Endodermal cell (in vitro differentiated cells): ENCODE measurements at regions not wholly inside any gene's neighbourhood (a gene's known extent, or its start where the extent isn't known, plus 50 kb on each side); places are given as distances from the start of the nearest gene placed in this dataset.

Experiments used
- DNase-seq: peaks from one replicate; pipeline ENCODE4 v3.0.0-alpha.2; 2017
- H3K27ac ChIP-seq: 2 replicates; pipeline ENCODE4 v1.5.1; 2013; ENCODE audit warnings: mild to moderate bottlenecking, low read depth, low read length, moderate library complexity
- H3K27me3 ChIP-seq: 2 replicates; pipeline ENCODE4 v1.6.1; 2013; ENCODE audit warnings: mild to moderate bottlenecking, low read length, moderate library complexity; ENCODE audit not compliant: insufficient read depth, control insufficient read depth, poor library complexity, severe bottlenecking
- H3K36me3 ChIP-seq: 2 replicates; pipeline ENCODE4 v1.7.0; 2013; ENCODE audit warnings: mild to moderate bottlenecking, low read length, moderate library complexity; ENCODE audit not compliant: control insufficient read depth, insufficient read depth
- H3K4me1 ChIP-seq: one replicate; pipeline ENCODE4 v1.7.0; 2013; ENCODE audit warnings: low read length; ENCODE audit not compliant: control insufficient read depth, insufficient read depth
- H3K4me3 ChIP-seq: 2 replicates; pipeline ENCODE4 v1.5.1; 2013; ENCODE audit warnings: mild to moderate bottlenecking, low read length, moderate library complexity
- H3K9ac ChIP-seq: 2 replicates; pipeline ENCODE4 v1.6.1; 2013; ENCODE audit warnings: mild to moderate bottlenecking, low read length, moderate library complexity; ENCODE audit not compliant: poor library complexity, severe bottlenecking; ENCODE audit errors: extremely low read depth
- H3K9me3 ChIP-seq: 2 replicates; pipeline ENCODE4 v1.6.1; 2013; ENCODE audit warnings: mild to moderate bottlenecking, low read length, moderate library complexity; ENCODE audit not compliant: control insufficient read depth
- H3K27ac Mint-ChIP-seq: 2 replicates; pipeline ENCODE4 v1.8.0; 2020; ENCODE audit warnings: mixed read lengths
- H3K27me3 Mint-ChIP-seq: 2 replicates; pipeline ENCODE4 v1.8.0; 2021; ENCODE audit warnings: mild to moderate bottlenecking, mixed read lengths; ENCODE audit not compliant: insufficient read depth
- H3K36me3 Mint-ChIP-seq: 2 replicates; pipeline ENCODE4 v1.8.0; 2020; ENCODE audit warnings: low read depth, mixed read lengths
- H3K4me1 Mint-ChIP-seq: 2 replicates; pipeline ENCODE4 v1.8.0; 2020; ENCODE audit warnings: mixed read lengths
- H3K4me3 Mint-ChIP-seq: 2 replicates; pipeline ENCODE4 v1.8.0; 2020; ENCODE audit warnings: mild to moderate bottlenecking, moderate library complexity, mixed read lengths
- H3K9me3 Mint-ChIP-seq: 2 replicates; pipeline ENCODE4 v1.8.0; 2020; ENCODE audit warnings: mild to moderate bottlenecking, mixed read lengths
- WGBS, 2 experiments: methylation state at CpG; one replicate each; pipeline versions ENCODE4 v1.1.5 to v1.1.7; 2013; ENCODE audit warnings: missing lambda C conversion rate in 2 of 2, mixed read lengths in 1 of 2; ENCODE audit not compliant: insufficient coverage in 1 of 2, insufficient read length in 1 of 2; 5-methylcytosine and 5-hydroxymethylcytosine counted together
- TF ChIP-seq, protein P1 (sequence below): fragments of 200-600 bp; sonication (generic); conservative IDR thresholded peaks from 2 replicates; pipeline ENCODE4 v1.5.0; 2021; ENCODE audit warnings: antibody characterized with exemption, mild to moderate bottlenecking

- Mint-ChIP-seq H3K9me3 (peaks cover 31% of the 10 kb centered on the region), H3K4me3 (no peak overlapping the region), H3K4me1 (peaks cover 4% of the 10 kb centered on the region), H3K27me3 (peaks cover 3% of the 10 kb centered on the region), H3K36me3 (peaks cover 5% of the 10 kb centered on the region), H3K27ac (no peak overlapping the region)
- no peak overlapping the region for H3K27ac ChIP-seq
- no peak for DNase-seq
- H3K9ac ChIP-seq: no peak overlapping the region
- no peak overlapping the region for H3K4me3 ChIP-seq
- no peaks in the 10 kb centered on the region for H3K4me1 ChIP-seq
- H3K27me3 ChIP-seq: no peaks in the 10 kb centered on the region
- no peaks in the 10 kb centered on the region for H3K36me3 ChIP-seq
- peaks cover 66% of the 10 kb centered on the region for H3K9me3 ChIP-seq
- TF ChIP-seq, protein P1, sequence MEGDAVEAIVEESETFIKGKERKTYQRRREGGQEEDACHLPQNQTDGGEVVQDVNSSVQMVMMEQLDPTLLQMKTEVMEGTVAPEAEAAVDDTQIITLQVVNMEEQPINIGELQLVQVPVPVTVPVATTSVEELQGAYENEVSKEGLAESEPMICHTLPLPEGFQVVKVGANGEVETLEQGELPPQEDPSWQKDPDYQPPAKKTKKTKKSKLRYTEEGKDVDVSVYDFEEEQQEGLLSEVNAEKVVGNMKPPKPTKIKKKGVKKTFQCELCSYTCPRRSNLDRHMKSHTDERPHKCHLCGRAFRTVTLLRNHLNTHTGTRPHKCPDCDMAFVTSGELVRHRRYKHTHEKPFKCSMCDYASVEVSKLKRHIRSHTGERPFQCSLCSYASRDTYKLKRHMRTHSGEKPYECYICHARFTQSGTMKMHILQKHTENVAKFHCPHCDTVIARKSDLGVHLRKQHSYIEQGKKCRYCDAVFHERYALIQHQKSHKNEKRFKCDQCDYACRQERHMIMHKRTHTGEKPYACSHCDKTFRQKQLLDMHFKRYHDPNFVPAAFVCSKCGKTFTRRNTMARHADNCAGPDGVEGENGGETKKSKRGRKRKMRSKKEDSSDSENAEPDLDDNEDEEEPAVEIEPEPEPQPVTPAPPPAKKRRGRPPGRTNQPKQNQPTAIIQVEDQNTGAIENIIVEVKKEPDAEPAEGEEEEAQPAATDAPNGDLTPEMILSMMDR: no peak
- WGBS, 2 experiments: 95 to 97% methylated on average over 11 to 12 of the region's 12 CpGs
Measured at GRCh38 chr22:47692811-47693210, 930.4 kb downstream of the TBC1D22A start.

DNA sequence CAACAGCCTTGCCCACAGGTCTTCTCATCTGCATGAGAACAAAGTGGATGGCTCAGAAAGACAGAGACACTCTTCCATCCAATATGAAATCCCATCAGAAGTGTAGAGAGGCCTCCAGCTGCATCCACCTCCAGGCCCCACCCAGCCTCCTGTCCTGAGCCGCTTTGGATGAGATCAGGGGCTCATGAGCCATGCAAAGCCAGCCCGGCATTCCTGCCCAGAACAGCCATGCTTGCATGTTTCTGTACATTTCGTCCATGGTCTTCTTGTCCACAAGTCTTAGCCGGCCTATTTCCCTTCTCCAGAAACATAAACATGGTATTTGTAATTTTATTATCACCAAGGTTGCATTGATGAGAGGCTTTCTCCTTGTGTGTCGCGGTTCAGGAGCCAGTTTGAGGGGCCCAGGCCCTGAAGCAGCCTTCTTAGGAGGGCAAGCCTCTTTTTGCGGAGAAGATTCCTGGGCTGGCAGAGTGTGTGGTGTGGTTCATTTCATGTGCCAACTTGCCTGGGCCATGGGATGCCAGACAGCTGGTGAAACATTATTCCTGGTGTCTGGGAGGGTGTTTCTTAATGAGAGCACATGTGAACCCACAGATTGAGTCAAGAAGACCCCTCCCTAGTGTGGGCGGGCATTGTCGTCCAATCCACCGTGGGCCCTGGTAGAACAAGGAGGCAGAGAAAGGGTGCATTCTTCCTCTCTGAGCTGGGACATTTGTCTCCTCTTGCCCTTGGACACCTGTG lies 928.9 kb downstream of the TBC1D22A start:
- H3K4me3 ChIP-seq: no peak overlapping the region
- 92 to 96% methylated on average over 6 to 10 of the region's 10 CpGs for WGBS, 2 experiments
- H3K9me3 ChIP-seq: peaks cover 55% of the 10 kb centered on the region
- no peak for DNase-seq
- H3K4me1 ChIP-seq: no peaks in the 10 kb centered on the region
- no peak overlapping the region for H3K27ac ChIP-seq
- Mint-ChIP-seq H3K27me3 (peaks cover 3% of the 10 kb centered on the region), H3K27ac (no peak overlapping the region), H3K4me1 (peaks cover 14% of the 10 kb centered on the region), H3K9me3 (peaks cover 32% of the 10 kb centered on the region), H3K4me3 (no peak overlapping the region), H3K36me3 (peaks cover 5% of the 10 kb centered on the region)
- H3K27me3 ChIP-seq: no peaks in the 10 kb centered on the region
- TF ChIP-seq, protein P1: no peak
- no peaks in the 10 kb centered on the region for H3K36me3 ChIP-seq
- no peak overlapping the region for H3K9ac ChIP-seq

- Mint-ChIP-seq H3K4me1 (peaks cover 15% of the 10 kb centered on the region), H3K4me3 (no peak overlapping the region), H3K27ac (no peak overlapping the region), H3K9me3 (peaks cover 38% of the 10 kb centered on the region), H3K36me3 (peaks cover 5% of the 10 kb centered on the region), H3K27me3 (peaks cover 3% of the 10 kb centered on the region)
- no peaks in the 10 kb centered on the region for H3K4me1 ChIP-seq
- H3K36me3 ChIP-seq: no peaks in the 10 kb centered on the region
- DNase-seq: no peak
- TF ChIP-seq, protein P1: no peak
- H3K4me3 ChIP-seq: no peak overlapping the region
- no peak overlapping the region for H3K9ac ChIP-seq
- H3K9me3 ChIP-seq: peaks cover 55% of the 10 kb centered on the region
- 93 to 95% methylated on average over 4 of the region's 4 CpGs for WGBS, 2 experiments
- no peak overlapping the region for H3K27ac ChIP-seq
- H3K27me3 ChIP-seq: no peaks in the 10 kb centered on the region
Measured at GRCh38 chr22:47690586-47690985, 928.1 kb downstream of the TBC1D22A start.
